C4-2B (cell line): ENCODE measurements at regions not wholly inside any gene's neighbourhood (a gene's known extent, or its start where the extent isn't known, plus 50 kb on each side); places are given as distances from the start of the nearest gene placed in this dataset.

ENCODE experiments used
- ZFX ChIP-seq: fragments of 450-650 bp; IDR thresholded peaks from 2 replicates; pipeline ENCODE4 v1.6.1; 2017
- TF ChIP-seq, protein P1 (sequence below): fragments of 450-650 bp; conservative IDR thresholded peaks from 2 replicates; pipeline ENCODE4 v1.5.1; 2017; ENCODE audit warnings: mild to moderate bottlenecking

DNA sequence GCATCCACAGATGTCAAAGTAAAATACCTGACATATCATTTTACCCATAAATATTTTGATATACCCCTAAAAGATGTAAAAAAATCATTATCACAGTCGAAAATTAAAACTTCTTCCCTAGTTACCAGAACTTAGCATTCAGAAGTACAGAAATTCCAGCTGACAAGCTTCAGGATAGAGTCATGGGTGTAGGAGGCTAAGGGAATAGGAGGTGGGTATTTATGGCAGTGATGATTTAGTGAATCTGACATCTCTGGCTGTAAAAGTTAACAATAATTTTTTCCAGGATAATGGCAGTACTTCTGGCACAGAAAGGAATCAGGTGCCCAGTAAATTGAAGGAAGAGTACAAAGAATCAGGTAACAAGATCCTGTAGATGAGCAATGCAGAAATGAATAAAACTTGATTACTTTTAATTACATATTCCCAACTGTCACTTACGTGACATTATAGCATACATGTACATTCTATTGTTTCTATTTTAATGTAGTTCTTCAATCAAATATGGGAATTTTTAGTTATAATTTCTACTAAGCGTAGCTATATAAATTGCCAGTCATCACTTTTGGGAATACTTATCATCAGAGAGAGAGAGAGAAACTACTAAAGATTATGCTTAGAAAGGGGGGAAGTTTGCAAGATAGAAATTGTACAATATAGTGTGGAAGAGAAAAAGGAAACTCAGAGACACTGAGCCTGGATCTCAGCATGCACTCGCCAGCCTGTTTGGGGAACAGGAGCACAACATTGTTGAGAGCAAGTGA, 143.4 kb downstream of the TMEM144 start:
- TF ChIP-seq, protein P1, sequence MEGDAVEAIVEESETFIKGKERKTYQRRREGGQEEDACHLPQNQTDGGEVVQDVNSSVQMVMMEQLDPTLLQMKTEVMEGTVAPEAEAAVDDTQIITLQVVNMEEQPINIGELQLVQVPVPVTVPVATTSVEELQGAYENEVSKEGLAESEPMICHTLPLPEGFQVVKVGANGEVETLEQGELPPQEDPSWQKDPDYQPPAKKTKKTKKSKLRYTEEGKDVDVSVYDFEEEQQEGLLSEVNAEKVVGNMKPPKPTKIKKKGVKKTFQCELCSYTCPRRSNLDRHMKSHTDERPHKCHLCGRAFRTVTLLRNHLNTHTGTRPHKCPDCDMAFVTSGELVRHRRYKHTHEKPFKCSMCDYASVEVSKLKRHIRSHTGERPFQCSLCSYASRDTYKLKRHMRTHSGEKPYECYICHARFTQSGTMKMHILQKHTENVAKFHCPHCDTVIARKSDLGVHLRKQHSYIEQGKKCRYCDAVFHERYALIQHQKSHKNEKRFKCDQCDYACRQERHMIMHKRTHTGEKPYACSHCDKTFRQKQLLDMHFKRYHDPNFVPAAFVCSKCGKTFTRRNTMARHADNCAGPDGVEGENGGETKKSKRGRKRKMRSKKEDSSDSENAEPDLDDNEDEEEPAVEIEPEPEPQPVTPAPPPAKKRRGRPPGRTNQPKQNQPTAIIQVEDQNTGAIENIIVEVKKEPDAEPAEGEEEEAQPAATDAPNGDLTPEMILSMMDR = no peak
- no peak for TF ChIP-seq ZFX
